ENCODE measurements at regions not wholly inside any gene's neighbourhood (a gene's known extent, or its start where the extent isn't known, plus 50 kb on each side); places are given as distances from the start of the nearest gene placed in this dataset.

- no peaks in the 10 kb centered on the region for H3K36me3 Mint-ChIP-seq (ENCODE audit: low read depth)
- no peak overlapping the region for H3K27ac ChIP-seq (ENCODE audit: low read depth in 1 of 2, low read length in 2 of 2)
- ATAC-seq (ENCODE audit: poor library complexity) = no peak
- H3K27me3 ChIP-seq (ENCODE audit: control insufficient read depth in 1 of 2, insufficient read depth in 2 of 2, low read length in 2 of 2) = no peaks in the 10 kb centered on the region
- CTCF ChIA-PET = no interaction called here
- no peak for DNase-seq
- TF ChIP-seq CTCF (IDR thresholded peaks at IDR 0.05) = no peak
- no peaks in the 10 kb centered on the region for H3K4me1 ChIP-seq (ENCODE audit: insufficient read depth, low read length)
- no peak overlapping the region for H3K4me3 ChIP-seq (ENCODE audit: low read length)
- H3K4me3 Mint-ChIP-seq = no peak overlapping the region
- H3K27me3 Mint-ChIP-seq = no peaks in the 10 kb centered on the region
- H3K4me1 Mint-ChIP-seq (ENCODE audit: low read depth) = no peaks in the 10 kb centered on the region
- peaks cover 4% of the 10 kb centered on the region for H3K9me3 Mint-ChIP-seq
- no peak overlapping the region for H3K27ac Mint-ChIP-seq
- intact Hi-C loops (cut with DNase I, micrococcal nuclease) = no loop called here
- peaks cover under 1 to 8% of the 10 kb centered on the region in 2 experiments for H3K9me3 ChIP-seq (ENCODE audit: control insufficient read depth in 1 of 2, insufficient read depth in 1 of 2, low read length in 2 of 2)
- POLR2A ChIA-PET = no interaction called here
- H3K36me3 ChIP-seq (ENCODE audit: insufficient read depth, low read length) = no peaks in the 10 kb centered on the region
Observed at GRCh38 chr10:85061401-85061800, 733.0 kb downstream of the CCSER2 start.

- no peak for ATAC-seq (ENCODE audit: poor library complexity)
- no peak overlapping the region for H3K4me3 Mint-ChIP-seq
- no peak for TF ChIP-seq CTCF (IDR thresholded peaks at IDR 0.05)
- H3K27ac Mint-ChIP-seq = no peak overlapping the region
- no peak for DNase-seq
- ChIA-PET CTCF (no interaction called here), POLR2A (no interaction called here)
- no peaks in the 10 kb centered on the region for H3K36me3 Mint-ChIP-seq (ENCODE audit: low read depth)
- Histone ChIP-seq H3K27ac (ENCODE audit: low read depth in 1 of 2, low read length in 2 of 2) (no peak overlapping the region), H3K9me3 (ENCODE audit: control insufficient read depth in 1 of 2, insufficient read depth in 1 of 2, low read length in 2 of 2) (no peaks in the 10 kb centered on the region), H3K36me3 (ENCODE audit: insufficient read depth, low read length) (no peaks in the 10 kb centered on the region), H3K27me3 (ENCODE audit: control insufficient read depth in 1 of 2, insufficient read depth in 2 of 2, low read length in 2 of 2) (no peaks in the 10 kb centered on the region), H3K4me3 (ENCODE audit: low read length) (no peak overlapping the region), H3K4me1 (ENCODE audit: insufficient read depth, low read length) (no peaks in the 10 kb centered on the region)
- peaks cover 7% of the 10 kb centered on the region for H3K9me3 Mint-ChIP-seq
- no peaks in the 10 kb centered on the region for H3K27me3 Mint-ChIP-seq
- intact Hi-C loops (cut with DNase I, micrococcal nuclease) = no loop called here
- H3K4me1 Mint-ChIP-seq (ENCODE audit: low read depth) = no peaks in the 10 kb centered on the region
Observed at GRCh38 chr10:85067955-85068354, 739.6 kb downstream of the CCSER2 start.

- peaks cover 5% of the 10 kb centered on the region for H3K9me3 Mint-ChIP-seq
- no peaks in the 10 kb centered on the region for H3K36me3 Mint-ChIP-seq (ENCODE audit: low read depth)
- Histone ChIP-seq H3K9me3 (ENCODE audit: control insufficient read depth in 1 of 2, insufficient read depth in 1 of 2, low read length in 2 of 2) (no peaks in the 10 kb centered on the region), H3K27me3 (ENCODE audit: control insufficient read depth in 1 of 2, insufficient read depth in 2 of 2, low read length in 2 of 2) (no peaks in the 10 kb centered on the region), H3K4me1 (ENCODE audit: insufficient read depth, low read length) (no peaks in the 10 kb centered on the region), H3K4me3 (ENCODE audit: low read length) (no peak overlapping the region), H3K36me3 (ENCODE audit: insufficient read depth, low read length) (no peaks in the 10 kb centered on the region), H3K27ac (ENCODE audit: low read depth in 1 of 2, low read length in 2 of 2) (no peak overlapping the region)
- no peak overlapping the region for H3K4me3 Mint-ChIP-seq
- no peak overlapping the region for H3K27ac Mint-ChIP-seq
- ChIA-PET CTCF (no interaction called here), POLR2A (no interaction called here)
- no peak for TF ChIP-seq CTCF (IDR thresholded peaks at IDR 0.05)
- no peaks in the 10 kb centered on the region for H3K4me1 Mint-ChIP-seq (ENCODE audit: low read depth)
- intact Hi-C loops (cut with DNase I, micrococcal nuclease) = no loop called here
- DNase-seq = no peak
- H3K27me3 Mint-ChIP-seq = no peaks in the 10 kb centered on the region
- no peak for ATAC-seq (ENCODE audit: poor library complexity)
Observed at GRCh38 chr10:85080934-85081333, 752.5 kb downstream of the CCSER2 start.
